Stimulated activated naive CD8-positive, alpha-beta T cell treated with anti-CD3 and anti-CD28 coated beads, Interleukin-15, Interleukin-2, amounts not matched to agents 100 ng/mL and 50 ng/mL, for 24 hours (primary cell): ENCODE measurements at regions not wholly inside any gene's neighbourhood (a gene's known extent, or its start where the extent isn't known, plus 50 kb on each side); places are given as distances from the start of the nearest gene placed in this dataset.

Experiments
- H3K27ac Mint-ChIP-seq: one replicate; pipeline ENCODE4 v1.8.0; 2021; ENCODE audit warnings: mild to moderate bottlenecking, mixed read lengths
- H3K27me3 Mint-ChIP-seq: one replicate; pipeline ENCODE4 v1.8.0; 2021; ENCODE audit warnings: mixed read lengths
- H3K36me3 Mint-ChIP-seq: one replicate; pipeline ENCODE4 v1.8.0; 2021; ENCODE audit warnings: low read depth, mixed read lengths
- H3K4me1 Mint-ChIP-seq: one replicate; pipeline ENCODE4 v1.8.0; 2021; ENCODE audit warnings: low read depth, mixed read lengths
- H3K4me3 Mint-ChIP-seq: one replicate; pipeline ENCODE4 v1.8.0; 2021; ENCODE audit warnings: mild to moderate bottlenecking, mixed read lengths
- H3K9me3 Mint-ChIP-seq: one replicate; pipeline ENCODE4 v1.8.0; 2021; ENCODE audit warnings: mixed read lengths

DNA sequence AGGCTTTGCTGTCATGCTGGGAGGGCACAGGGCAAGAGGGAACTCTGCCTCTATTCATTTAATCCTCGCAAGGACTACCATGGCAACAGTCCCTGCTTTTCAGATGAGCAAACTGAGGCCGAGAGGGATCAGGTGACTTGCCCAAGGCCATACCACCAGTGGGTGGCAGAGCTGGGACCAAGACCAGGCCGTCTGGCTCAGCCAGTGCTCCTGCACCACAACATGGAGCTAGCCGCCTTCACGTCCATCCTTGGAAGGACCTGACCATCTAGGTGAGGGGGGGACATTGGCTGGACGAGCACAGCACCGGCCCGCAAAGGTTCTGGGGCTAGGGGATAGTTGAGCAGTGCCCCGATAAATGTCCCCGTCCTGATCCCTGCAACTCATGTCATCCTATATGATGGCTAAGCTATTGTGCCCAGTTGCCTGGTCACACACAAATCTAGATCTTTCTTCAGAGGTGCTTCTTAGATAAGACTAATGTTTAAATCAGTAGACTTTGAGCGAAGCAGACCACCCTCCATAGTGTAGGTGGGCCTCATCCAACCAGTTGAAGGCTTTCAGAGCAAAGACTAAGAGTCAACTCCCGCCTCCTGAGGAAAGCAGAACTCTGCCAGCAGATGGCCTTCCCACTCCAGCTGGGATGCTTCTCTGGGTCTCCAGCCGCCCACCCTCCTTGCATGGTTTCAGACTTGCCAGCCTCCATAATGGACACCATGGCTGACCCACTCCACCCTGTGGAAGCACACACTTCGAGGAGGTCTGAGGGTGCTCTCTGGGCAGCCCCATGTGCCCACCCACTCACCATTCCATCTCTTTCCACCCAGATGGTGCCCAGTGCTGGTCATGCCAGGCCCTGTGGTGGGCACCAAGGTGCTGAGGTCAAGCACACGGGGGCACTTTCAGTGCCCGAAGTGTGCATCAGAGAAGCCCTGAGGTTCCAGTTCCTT is 214.8 kb upstream of the RAB6C start:
- no peaks in the 10 kb centered on the region for H3K36me3 Mint-ChIP-seq
- peaks cover 5% of the 10 kb centered on the region for H3K27me3 Mint-ChIP-seq
- no peaks in the 10 kb centered on the region for H3K9me3 Mint-ChIP-seq
- H3K4me1 Mint-ChIP-seq, result no peaks in the 10 kb centered on the region
- H3K27ac Mint-ChIP-seq, result no peak overlapping the region
- no peak overlapping the region for H3K4me3 Mint-ChIP-seq

- Mint-ChIP-seq H3K27ac (no peak overlapping the region), H3K27me3 (peaks cover 5% of the 10 kb centered on the region), H3K9me3 (no peaks in the 10 kb centered on the region), H3K4me1 (no peaks in the 10 kb centered on the region), H3K36me3 (no peaks in the 10 kb centered on the region), H3K4me3 (no peak overlapping the region)
Observed at GRCh38 chr2:129765326-129765677, 214.2 kb upstream of the RAB6C start.

GRCh38 chr2:129765678-129766351 is 213.7 kb upstream of the RAB6C start:
- peaks cover 5% of the 10 kb centered on the region for H3K27me3 Mint-ChIP-seq
- H3K4me1 Mint-ChIP-seq, result no peaks in the 10 kb centered on the region
- no peak overlapping the region for H3K4me3 Mint-ChIP-seq
- no peaks in the 10 kb centered on the region for H3K9me3 Mint-ChIP-seq
- no peaks in the 10 kb centered on the region for H3K36me3 Mint-ChIP-seq
- no peak overlapping the region for H3K27ac Mint-ChIP-seq

- Mint-ChIP-seq H3K9me3 (no peaks in the 10 kb centered on the region), H3K36me3 (no peaks in the 10 kb centered on the region), H3K27me3 (peaks cover 5% of the 10 kb centered on the region), H3K4me1 (no peaks in the 10 kb centered on the region), H3K4me3 (no peak overlapping the region), H3K27ac (no peak overlapping the region)
Observed at GRCh38 chr2:129766374-129766993, 213.0 kb upstream of the RAB6C start.

DNA sequence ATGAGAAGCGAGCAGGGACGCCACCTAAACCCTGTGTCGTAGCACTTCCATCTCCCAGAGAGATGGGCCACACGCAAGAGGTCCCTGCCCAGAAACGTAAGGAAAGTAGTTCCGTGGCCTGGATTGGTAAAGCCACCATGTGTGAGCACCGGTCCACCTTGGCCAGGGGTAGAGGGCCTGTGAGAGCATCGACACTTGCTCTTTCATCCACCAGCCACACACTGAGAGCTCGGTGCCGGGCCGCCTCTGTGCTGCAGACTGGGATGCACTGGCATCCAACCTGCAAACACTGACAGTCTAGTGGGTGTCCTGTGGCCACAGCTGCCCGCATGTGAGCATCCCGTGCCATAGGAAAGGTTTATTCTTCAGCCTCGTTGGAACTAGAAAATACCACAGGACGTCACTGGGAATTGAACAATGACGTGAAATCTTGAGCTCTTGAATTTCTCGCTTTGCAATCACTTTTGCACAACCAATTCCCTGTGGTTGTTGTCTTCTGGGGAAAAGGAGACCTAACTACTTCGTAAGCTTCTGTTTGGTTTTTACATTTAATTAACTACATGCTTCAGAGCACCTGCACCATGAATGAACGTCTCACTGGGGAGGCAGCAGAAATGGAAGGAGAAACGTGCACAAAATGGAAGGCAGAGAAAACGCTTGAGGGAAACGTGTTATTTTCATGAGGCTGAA is 212.0 kb upstream of the RAB6C start:
- H3K4me1 Mint-ChIP-seq, result no peaks in the 10 kb centered on the region
- peaks cover 6% of the 10 kb centered on the region for H3K9me3 Mint-ChIP-seq
- H3K4me3 Mint-ChIP-seq, result no peak overlapping the region
- H3K36me3 Mint-ChIP-seq, result no peaks in the 10 kb centered on the region
- no peak overlapping the region for H3K27ac Mint-ChIP-seq
- H3K27me3 Mint-ChIP-seq, result peaks cover 5% of the 10 kb centered on the region

- no peaks in the 10 kb centered on the region for H3K36me3 Mint-ChIP-seq
- no peaks in the 10 kb centered on the region for H3K4me1 Mint-ChIP-seq
- peaks cover 6% of the 10 kb centered on the region for H3K9me3 Mint-ChIP-seq
- no peak overlapping the region for H3K27ac Mint-ChIP-seq
- no peak overlapping the region for H3K4me3 Mint-ChIP-seq
- H3K27me3 Mint-ChIP-seq, result peaks cover 5% of the 10 kb centered on the region
Observed at GRCh38 chr2:129768036-129768386, 211.5 kb upstream of the RAB6C start.

GRCh38 chr2:129768485-129769184 is 210.8 kb upstream of the RAB6C start:
- Mint-ChIP-seq H3K4me3 (no peak overlapping the region), H3K27ac (no peak overlapping the region), H3K9me3 (peaks cover 6% of the 10 kb centered on the region), H3K27me3 (peaks cover 5% of the 10 kb centered on the region), H3K36me3 (no peaks in the 10 kb centered on the region), H3K4me1 (no peaks in the 10 kb centered on the region)

GRCh38 chr2:129769185-129769991 is 210.1 kb upstream of the RAB6C start:
- H3K27ac Mint-ChIP-seq, result no peak overlapping the region
- H3K9me3 Mint-ChIP-seq, result peaks cover 6% of the 10 kb centered on the region
- peaks cover 5% of the 10 kb centered on the region for H3K27me3 Mint-ChIP-seq
- H3K4me3 Mint-ChIP-seq, result no peak overlapping the region
- no peaks in the 10 kb centered on the region for H3K4me1 Mint-ChIP-seq
- H3K36me3 Mint-ChIP-seq, result no peaks in the 10 kb centered on the region

GRCh38 chr2:129771418-129772189 is 207.9 kb upstream of the RAB6C start:
- H3K9me3 Mint-ChIP-seq, result peaks cover 6% of the 10 kb centered on the region
- H3K36me3 Mint-ChIP-seq, result no peaks in the 10 kb centered on the region
- H3K27me3 Mint-ChIP-seq, result peaks cover 4% of the 10 kb centered on the region
- H3K4me1 Mint-ChIP-seq, result no peaks in the 10 kb centered on the region
- H3K4me3 Mint-ChIP-seq, result no peak overlapping the region
- no peak overlapping the region for H3K27ac Mint-ChIP-seq

- no peaks in the 10 kb centered on the region for H3K36me3 Mint-ChIP-seq
- H3K27me3 Mint-ChIP-seq, result no peaks in the 10 kb centered on the region
- no peak overlapping the region for H3K4me3 Mint-ChIP-seq
- H3K4me1 Mint-ChIP-seq, result no peaks in the 10 kb centered on the region
- no peak overlapping the region for H3K27ac Mint-ChIP-seq
- peaks cover 6% of the 10 kb centered on the region for H3K9me3 Mint-ChIP-seq
Observed at GRCh38 chr2:129772190-129772579, 207.3 kb upstream of the RAB6C start.

DNA sequence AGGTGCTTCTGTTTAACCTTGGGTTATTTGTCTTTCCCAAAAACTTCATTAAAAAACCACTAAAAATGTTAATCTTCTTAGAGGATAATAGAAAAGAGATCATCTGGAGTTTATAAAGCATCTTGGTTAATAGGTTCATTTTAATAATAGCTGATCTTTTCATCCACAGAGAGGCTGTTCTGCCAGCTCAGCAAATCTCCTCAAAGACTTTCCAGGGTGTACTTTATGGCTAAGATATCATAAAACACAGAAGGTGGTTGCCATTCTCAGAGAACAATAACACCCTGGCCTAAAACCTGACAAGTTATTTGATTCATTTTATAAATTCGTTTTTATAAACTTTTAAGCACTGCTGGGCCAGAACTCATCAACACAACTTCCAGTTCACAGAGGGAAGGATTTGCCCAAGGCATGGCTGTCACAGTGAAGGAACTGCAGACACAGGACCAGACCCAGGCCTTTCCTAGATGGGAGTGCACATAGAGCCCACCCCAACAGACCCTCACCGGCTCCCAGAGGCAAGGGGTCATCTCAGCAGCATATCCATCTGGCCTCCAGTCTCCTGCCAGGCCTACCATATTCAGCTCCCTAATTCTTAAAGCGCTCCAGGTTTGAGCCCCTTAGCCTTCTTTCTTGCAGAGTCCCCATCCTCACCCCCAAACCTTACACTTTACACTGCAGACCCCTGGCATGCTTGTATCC is 203.4 kb upstream of the RAB6C start:
- Mint-ChIP-seq H3K9me3 (peaks cover 6% of the 10 kb centered on the region), H3K27me3 (no peaks in the 10 kb centered on the region), H3K4me1 (no peaks in the 10 kb centered on the region), H3K36me3 (no peaks in the 10 kb centered on the region), H3K4me3 (no peak overlapping the region), H3K27ac (no peak overlapping the region)

- Mint-ChIP-seq H3K27ac (no peak overlapping the region), H3K36me3 (no peaks in the 10 kb centered on the region), H3K4me1 (no peaks in the 10 kb centered on the region), H3K27me3 (no peaks in the 10 kb centered on the region), H3K9me3 (peaks cover 2% of the 10 kb centered on the region), H3K4me3 (no peak overlapping the region)
Observed at GRCh38 chr2:129777146-129777545, 202.3 kb upstream of the RAB6C start.
